GM18858 (cell line): ENCODE measurements at regions not wholly inside any gene's neighbourhood (a gene's known extent, or its start where the extent isn't known, plus 50 kb on each side); places are given as distances from the start of the nearest gene placed in this dataset.
"Not testable (repeated sequence)": the region's sequence is repeated elsewhere in the genome, so short reads cannot be mapped to it uniquely, and the experiment has no call there.

Experiments used
- ATAC-seq: cut with Tn5 transposase; IDR thresholded peaks from one replicate; pipeline ENCODE4 v1.9.1; 2021; ENCODE audit not compliant: unreplicated experiment

GRCh38 chr3:31321620-31322019, 211.1 kb upstream of the STT3B start:
- ATAC-seq = no peak

- no peak for ATAC-seq
Observed at GRCh38 chr3:31322460-31322859, 210.3 kb upstream of the STT3B start.

GRCh38 chr3:31327826-31328357, 204.8 kb upstream of the STT3B start:
- ATAC-seq = not testable (repeated sequence)

GRCh38 chr3:31331278-31331677, 201.4 kb upstream of the STT3B start:
- ATAC-seq = no peak

GRCh38 chr3:31341130-31341529, 191.6 kb upstream of the STT3B start:
- no peak for ATAC-seq

- ATAC-seq = no peak
Observed at GRCh38 chr3:31343075-31343474, 189.7 kb upstream of the STT3B start.

GRCh38 chr3:31345581-31345980, 187.1 kb upstream of the STT3B start:
- no peak for ATAC-seq

GRCh38 chr3:31346542-31346979, 186.2 kb upstream of the STT3B start:
- ATAC-seq = no peak

- ATAC-seq = no peak
Observed at GRCh38 chr3:31349001-31349748, 183.6 kb upstream of the STT3B start.

GRCh38 chr3:31350307-31350706, 182.4 kb upstream of the STT3B start:
- ATAC-seq = no peak

- ATAC-seq = no peak
Observed at GRCh38 chr3:31352331-31352730, 180.4 kb upstream of the STT3B start.

- ATAC-seq = no peak
Observed at GRCh38 chr3:31353166-31353565, 179.6 kb upstream of the STT3B start.

- ATAC-seq = no peak
Observed at GRCh38 chr3:31354373-31354772, 178.4 kb upstream of the STT3B start.

GRCh38 chr3:31355807-31356206, 176.9 kb upstream of the STT3B start:
- ATAC-seq = no peak

GRCh38 chr3:31356941-31357340, 175.8 kb upstream of the STT3B start:
- ATAC-seq = no peak

GRCh38 chr3:31357451-31357850, 175.3 kb upstream of the STT3B start:
- no peak for ATAC-seq

GRCh38 chr3:31358473-31359070, 174.2 kb upstream of the STT3B start:
- ATAC-seq = no peak

- no peak for ATAC-seq
Observed at GRCh38 chr3:31361371-31362273, 171.1 kb upstream of the STT3B start.

GRCh38 chr3:31364188-31364587, 168.5 kb upstream of the STT3B start:
- ATAC-seq = no peak

GRCh38 chr3:31364711-31365110, 168.0 kb upstream of the STT3B start:
- no peak for ATAC-seq

- no peak for ATAC-seq
Observed at GRCh38 chr3:31367518-31367917, 165.2 kb upstream of the STT3B start.
